CD4-positive, alpha-beta T cell (primary cell): ENCODE measurements at regions not wholly inside any gene's neighbourhood (a gene's known extent, or its start where the extent isn't known, plus 50 kb on each side); places are given as distances from the start of the nearest gene placed in this dataset.
"Not testable (repeated sequence)": the region's sequence is repeated elsewhere in the genome, so short reads cannot be mapped to it uniquely, and the experiment has no call there.

Source experiments
- ATAC-seq: fragments of 200-7000 bp; cut with Tn5 transposase; one replicate; pipeline ENCODE4 v1.10.0; 2022; ENCODE audit warnings: mild to moderate bottlenecking; ENCODE audit not compliant: poor library complexity
- CTCF ChIA-PET: fragments of 350-600 bp; sonication (Branson Sonifier 250); formaldehyde crosslinking; loops from one replicate; lab custom pipeline; 2021; ENCODE audit warnings: antibody characterized with exemption, inconsistent platforms; lab: Charles Lee
- POLR2A ChIA-PET: fragments of 350-600 bp; sonication (Branson Sonifier 250); formaldehyde crosslinking; loops from one replicate; lab custom pipeline; 2021; ENCODE audit warnings: antibody characterized with exemption, inconsistent platforms; lab: Charles Lee
- DNase-seq, 14 experiments: peaks; one replicate each; pipeline ENCODE4 v3.0.0-alpha.2; 2013 to 2020; ENCODE audit warnings: mixed read lengths in 2 of 14
- H3K27ac ChIP-seq, 2 donors: one replicate each; pipeline versions ENCODE4 v1.5.1 to v1.7.0; 2013; ENCODE audit warnings: low read length in 2 of 2, low read depth in 1 of 2, mild to moderate bottlenecking in 1 of 2
- H3K27me3 ChIP-seq, 2 experiments: 1 replicate in 1 of 2; 2 replicates in 1 of 2; pipeline versions ENCODE4 v1.6.1 to v1.7.0; 2013; ENCODE audit warnings: low read length in 2 of 2, control low read depth in 1 of 2, mild to moderate bottlenecking in 1 of 2, moderate library complexity in 1 of 2; ENCODE audit not compliant: insufficient read depth in 2 of 2, control insufficient read depth in 1 of 2
- H3K36me3 ChIP-seq: one replicate; pipeline ENCODE4 v1.6.1; 2013; ENCODE audit warnings: low read length, control low read depth; ENCODE audit not compliant: insufficient read depth
- H3K4me1 ChIP-seq: one replicate; pipeline ENCODE4 v1.6.1; 2013; ENCODE audit warnings: low read length, control low read depth; ENCODE audit not compliant: insufficient read depth
- H3K4me3 ChIP-seq: one replicate; pipeline ENCODE4 v1.5.1; 2013; ENCODE audit warnings: mild to moderate bottlenecking, low read length, moderate library complexity
- H3K9me3 ChIP-seq, 2 experiments: 1 replicate in 1 of 2; 2 replicates in 1 of 2; pipeline versions ENCODE4 v1.6.1 to v1.7.0; 2013; ENCODE audit warnings: low read length in 2 of 2, mild to moderate bottlenecking in 2 of 2, control low read depth in 1 of 2, moderate library complexity in 1 of 2; ENCODE audit not compliant: control insufficient read depth in 1 of 2, insufficient read depth in 1 of 2
- H3K27ac Mint-ChIP-seq: one replicate; pipeline ENCODE4 v1.8.0; 2020; ENCODE audit warnings: mixed read lengths
- H3K27me3 Mint-ChIP-seq: one replicate; pipeline ENCODE4 v1.8.0; 2021; ENCODE audit warnings: mixed read lengths
- H3K36me3 Mint-ChIP-seq: one replicate; pipeline ENCODE4 v1.8.0; 2021; ENCODE audit warnings: low read depth, mixed read lengths
- H3K4me1 Mint-ChIP-seq: one replicate; pipeline ENCODE4 v1.8.0; 2021; ENCODE audit warnings: low read depth, mixed read lengths
- H3K4me3 Mint-ChIP-seq: one replicate; pipeline ENCODE4 v1.8.0; 2020; ENCODE audit warnings: mild to moderate bottlenecking, mixed read lengths
- H3K9me3 Mint-ChIP-seq: one replicate; pipeline ENCODE4 v1.8.0; 2020; ENCODE audit warnings: mixed read lengths
- CTCF ChIP-seq: fragments of 200-600 bp; IDR thresholded peaks from one replicate; pipeline ENCODE4 v1.8.0; 2022; ENCODE audit warnings: antibody characterized with exemption, mild to moderate bottlenecking
- intact Hi-C, 2 experiments: fragments of 100-400 bp; cut with DNase I in 1 of 2; cut with micrococcal nuclease in 1 of 2; formaldehyde crosslinking; loops; one replicate each; pipeline versions ENCODE4 v1.15.1 to v1.9.0; 2023 to 2025; cut with DNase I, micrococcal nuclease

GRCh38 chr3:64365877-64366276 is 140.6 kb upstream of the PRICKLE2 start:
- Histone ChIP-seq H3K27ac (no peak overlapping the region), H3K4me1 (no peaks in the 10 kb centered on the region), H3K9me3 (no peaks in the 10 kb centered on the region), H3K36me3 (no peaks in the 10 kb centered on the region), H3K4me3 (no peak overlapping the region), H3K27me3 (no peaks in the 10 kb centered on the region)
- TF ChIP-seq CTCF: no peak
- H3K27ac Mint-ChIP-seq: no peak overlapping the region
- H3K27me3 Mint-ChIP-seq: peaks cover 10% of the 10 kb centered on the region
- no peaks in the 10 kb centered on the region for H3K9me3 Mint-ChIP-seq
- ATAC-seq (no peak), DNase-seq (no peak)
- intact Hi-C loops: no loop called here
- ChIA-PET POLR2A (no interaction called here), CTCF (no interaction called here)
- H3K4me1 Mint-ChIP-seq: no peaks in the 10 kb centered on the region
- H3K36me3 Mint-ChIP-seq: no peaks in the 10 kb centered on the region
- H3K4me3 Mint-ChIP-seq: no peak overlapping the region

- Histone ChIP-seq H3K9me3 (no peaks in the 10 kb centered on the region), H3K36me3 (no peaks in the 10 kb centered on the region), H3K4me3 (no peak overlapping the region), H3K27ac (no peak overlapping the region), H3K4me1 (no peaks in the 10 kb centered on the region), H3K27me3 (no peaks in the 10 kb centered on the region)
- CTCF ChIA-PET: no interaction called here
- Mint-ChIP-seq H3K4me3 (no peak overlapping the region), H3K9me3 (no peaks in the 10 kb centered on the region), H3K36me3 (no peaks in the 10 kb centered on the region), H3K4me1 (no peaks in the 10 kb centered on the region), H3K27me3 (peaks cover 10% of the 10 kb centered on the region), H3K27ac (no peak overlapping the region)
- DNase-seq (no peak), ATAC-seq (no peak)
- TF ChIP-seq CTCF: no peak
- intact Hi-C loops: no loop called here
- POLR2A ChIA-PET: no interaction called here
Measured at GRCh38 chr3:64363842-64364241, 138.6 kb upstream of the PRICKLE2 start.

- no peaks in the 10 kb centered on the region for H3K36me3 Mint-ChIP-seq
- no peaks in the 10 kb centered on the region for H3K9me3 ChIP-seq
- no peak for ATAC-seq
- TF ChIP-seq CTCF: no peak
- ChIA-PET CTCF (no interaction called here), POLR2A (no interaction called here)
- H3K27ac ChIP-seq: no peak overlapping the region
- no peaks in the 10 kb centered on the region for H3K4me1 ChIP-seq
- H3K27me3 ChIP-seq: no peaks in the 10 kb centered on the region
- no peaks in the 10 kb centered on the region for H3K4me1 Mint-ChIP-seq
- no peaks in the 10 kb centered on the region for H3K36me3 ChIP-seq
- H3K9me3 Mint-ChIP-seq: no peaks in the 10 kb centered on the region
- intact Hi-C loops: no loop called here
- no peak overlapping the region for H3K4me3 ChIP-seq
- no peak overlapping the region for H3K4me3 Mint-ChIP-seq
- no peak for DNase-seq
- H3K27me3 Mint-ChIP-seq: peaks cover 8% of the 10 kb centered on the region
- H3K27ac Mint-ChIP-seq: no peak overlapping the region
Measured at GRCh38 chr3:64361962-64362735, 136.9 kb upstream of the PRICKLE2 start.

GRCh38 chr3:64361036-64361435 is 135.8 kb upstream of the PRICKLE2 start:
- H3K36me3 Mint-ChIP-seq, ATAC-seq, POLR2A ChIA-PET, H3K4me1 ChIP-seq, H3K27me3 ChIP-seq, H3K9me3 ChIP-seq, H3K27me3 Mint-ChIP-seq, H3K4me1 Mint-ChIP-seq, CTCF ChIA-PET, H3K27ac Mint-ChIP-seq, H3K36me3 ChIP-seq, H3K4me3 ChIP-seq, H3K9me3 Mint-ChIP-seq, H3K4me3 Mint-ChIP-seq, intact Hi-C loops, DNase-seq, H3K27ac ChIP-seq: not testable (repeated sequence)
